ENCODE measurements at regions not wholly inside any gene's neighbourhood (a gene's known extent, or its start where the extent isn't known, plus 50 kb on each side); places are given as distances from the start of the nearest gene placed in this dataset.

DNA sequence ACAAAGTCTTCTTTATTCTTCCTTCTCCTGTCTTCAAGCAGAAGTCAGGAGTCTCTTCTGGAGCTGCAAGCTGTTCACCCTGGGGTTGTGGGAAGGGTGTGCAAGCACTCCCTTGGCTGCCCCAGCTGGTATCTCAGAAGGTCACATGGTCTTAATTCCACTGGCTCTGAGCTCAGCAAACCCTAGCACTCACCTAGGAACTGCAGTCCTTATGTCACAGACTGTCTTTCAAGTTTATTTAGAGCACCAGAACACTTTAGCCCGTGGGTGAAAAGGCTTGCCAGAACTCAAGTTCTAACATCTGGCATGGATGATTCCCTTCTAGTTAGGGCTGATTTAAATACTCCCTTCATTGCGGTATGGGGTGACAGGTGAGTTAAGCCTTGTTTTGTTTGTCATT, 379.0 kb downstream of the CCER1 start:
- TF ChIP-seq TAF1 (IDR thresholded peaks at IDR 0.05; ENCODE audit: borderline replicate concordance, low read depth, low read length) (no peak), POLR2A (IDR thresholded peaks at IDR 0.05; ENCODE audit: low read depth, low read length) (no peak)
